Left lung (tissue), 4 donors: ENCODE measurements at regions not wholly inside any gene's neighbourhood (a gene's known extent, or its start where the extent isn't known, plus 50 kb on each side); places are given as distances from the start of the nearest gene placed in this dataset.

ENCODE experiments used
- ATAC-seq: fragments of 200-7000 bp; cut with Tn5 transposase; one replicate; pipeline ENCODE4 v1.9.1; 2020; ENCODE audit warnings: moderate library complexity
- DNase-seq, 4 donors: peaks; one replicate each; pipeline ENCODE4 v3.0.0-alpha.2; 2013 to 2020
- H3K27ac ChIP-seq, 2 donors: fragments of 200-600 bp; sonication (generic) in 1 of 2; one replicate each; pipeline versions ENCODE4 v1.5.0 to v1.8.0; 2020 to 2021
- H3K27me3 ChIP-seq, 2 donors: fragments of 200-600 bp; sonication (generic) in 1 of 2; one replicate each; pipeline versions ENCODE4 v1.5.0 to v1.8.0; 2020 to 2021
- H3K36me3 ChIP-seq, 2 donors: fragments of 200-600 bp; sonication (generic) in 1 of 2; one replicate each; pipeline versions ENCODE4 v1.5.0 to v1.8.0; 2020 to 2021
- H3K4me1 ChIP-seq, 2 donors: fragments of 200-600 bp; one replicate each; pipeline ENCODE4 v1.8.0; 2021
- H3K4me3 ChIP-seq, 2 donors: fragments of 200-600 bp; sonication (generic) in 1 of 2; one replicate each; pipeline versions ENCODE4 v1.5.0 to v1.8.0; 2020 to 2021; ENCODE audit warnings: mild to moderate bottlenecking in 1 of 2
- H3K9me3 ChIP-seq, 2 donors: fragments of 200-600 bp; sonication (generic) in 1 of 2; one replicate each; pipeline versions ENCODE4 v1.5.0 to v1.8.0; 2020 to 2021
- intact Hi-C, 2 donors: fragments of 100-400 bp; cut with DNase I; formaldehyde crosslinking; loops; one replicate each; pipeline versions ENCODE4 v1.11.2 to v1.14.2; 2022
- TF ChIP-seq, protein P1 (sequence below), 2 donors: fragments of 200-600 bp; sonication (generic) in 1 of 2; IDR thresholded peaks; one replicate each; pipeline versions ENCODE4 v1.5.0 to v1.8.0; 2021; ENCODE audit warnings: antibody characterized with exemption in 2 of 2
- donor health status: DM: no; HTN: yes; CAD: no.
- donor health status: DM: no; HTN: no; CAD: no.

GRCh38 chr2:100200985-100201384 is 58.6 kb upstream of the AFF3 start:
- Histone ChIP-seq H3K9me3 (no peaks in the 10 kb centered on the region), H3K27me3 (no peaks in the 10 kb centered on the region), H3K36me3 (no peaks in the 10 kb centered on the region), H3K4me3 (no peak overlapping the region), H3K27ac (no peak overlapping the region), H3K4me1 (peaks cover 15 to 23% of the 10 kb centered on the region in 2 donors)
- ATAC-seq: no peak
- TF ChIP-seq, protein P1, sequence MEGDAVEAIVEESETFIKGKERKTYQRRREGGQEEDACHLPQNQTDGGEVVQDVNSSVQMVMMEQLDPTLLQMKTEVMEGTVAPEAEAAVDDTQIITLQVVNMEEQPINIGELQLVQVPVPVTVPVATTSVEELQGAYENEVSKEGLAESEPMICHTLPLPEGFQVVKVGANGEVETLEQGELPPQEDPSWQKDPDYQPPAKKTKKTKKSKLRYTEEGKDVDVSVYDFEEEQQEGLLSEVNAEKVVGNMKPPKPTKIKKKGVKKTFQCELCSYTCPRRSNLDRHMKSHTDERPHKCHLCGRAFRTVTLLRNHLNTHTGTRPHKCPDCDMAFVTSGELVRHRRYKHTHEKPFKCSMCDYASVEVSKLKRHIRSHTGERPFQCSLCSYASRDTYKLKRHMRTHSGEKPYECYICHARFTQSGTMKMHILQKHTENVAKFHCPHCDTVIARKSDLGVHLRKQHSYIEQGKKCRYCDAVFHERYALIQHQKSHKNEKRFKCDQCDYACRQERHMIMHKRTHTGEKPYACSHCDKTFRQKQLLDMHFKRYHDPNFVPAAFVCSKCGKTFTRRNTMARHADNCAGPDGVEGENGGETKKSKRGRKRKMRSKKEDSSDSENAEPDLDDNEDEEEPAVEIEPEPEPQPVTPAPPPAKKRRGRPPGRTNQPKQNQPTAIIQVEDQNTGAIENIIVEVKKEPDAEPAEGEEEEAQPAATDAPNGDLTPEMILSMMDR (IDR thresholded peaks at IDR 0.05): no peak
- no peak for DNase-seq
- intact Hi-C loops: no loop called here

DNA sequence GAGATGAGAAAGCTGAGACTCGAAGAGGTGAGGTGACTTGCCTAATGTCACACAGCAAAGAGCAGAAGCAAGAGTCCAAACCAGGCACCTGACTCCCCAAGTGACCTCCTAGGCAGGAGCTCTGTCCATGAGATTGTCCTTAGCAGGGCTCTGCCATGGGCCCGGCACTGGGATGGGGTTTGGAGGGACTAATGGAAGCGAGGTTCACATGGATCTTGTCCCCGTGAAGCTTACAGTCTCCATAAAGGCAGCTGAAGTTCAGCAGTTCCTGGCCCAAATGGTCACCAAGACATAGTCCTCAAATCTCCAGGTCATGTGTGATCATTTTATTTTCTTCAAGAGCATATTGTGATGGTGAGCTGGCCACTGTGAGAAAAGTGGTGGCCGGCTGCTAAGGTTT is 57.0 kb upstream of the AFF3 start:
- Histone ChIP-seq H3K4me1 (peaks cover 15 to 28% of the 10 kb centered on the region in 2 donors), H3K27ac (no peak overlapping the region), H3K27me3 (no peaks in the 10 kb centered on the region), H3K36me3 (no peaks in the 10 kb centered on the region), H3K9me3 (no peaks in the 10 kb centered on the region), H3K4me3 (no peak overlapping the region)
- intact Hi-C loops: no loop called here
- TF ChIP-seq, protein P1 (IDR thresholded peaks at IDR 0.05): no peak
- no peak for DNase-seq
- ATAC-seq: no peak

GRCh38 chr2:100198461-100199230 is 56.3 kb upstream of the AFF3 start:
- Histone ChIP-seq H3K27ac (peak overlapping the region; percentile 68 to 79), H3K4me1 (peaks cover 15 to 35% of the 10 kb centered on the region in 2 donors), H3K36me3 (no peaks in the 10 kb centered on the region), H3K9me3 (no peaks in the 10 kb centered on the region), H3K4me3 (no peak overlapping the region), H3K27me3 (no peaks in the 10 kb centered on the region)
- ATAC-seq (peak; percentile 8), DNase-seq (no peak)
- intact Hi-C loops: no loop called here
- TF ChIP-seq, protein P1 (IDR thresholded peaks at IDR 0.05): no peak

GRCh38 chr2:100197631-100198153 is 55.3 kb upstream of the AFF3 start:
- Histone ChIP-seq H3K27ac (peak overlapping the region; percentile 68 to 79), H3K36me3 (no peaks in the 10 kb centered on the region), H3K4me1 (peaks cover 15 to 43% of the 10 kb centered on the region in 2 donors), H3K9me3 (no peaks in the 10 kb centered on the region), H3K4me3 (no peak overlapping the region), H3K27me3 (no peaks in the 10 kb centered on the region)
- ATAC-seq (peak; percentile 80), DNase-seq (peak in 3 of 4 donors; percentile 71 to 88 (median 74))
- intact Hi-C loops: no loop called here
- TF ChIP-seq, protein P1 (IDR thresholded peaks at IDR 0.05): no peak

- Histone ChIP-seq H3K27ac (peak overlapping the region; percentile 68 to 79), H3K27me3 (no peaks in the 10 kb centered on the region), H3K4me1 (peaks cover 15 to 47% of the 10 kb centered on the region in 2 donors), H3K36me3 (no peaks in the 10 kb centered on the region), H3K9me3 (no peaks in the 10 kb centered on the region), H3K4me3 (no peak overlapping the region)
- ATAC-seq (no peak), DNase-seq (no peak)
- TF ChIP-seq, protein P1 (IDR thresholded peaks at IDR 0.05): no peak
- intact Hi-C loops: no loop called here
These were observed 54.5 kb upstream of the AFF3 start for GRCh38 chr2:100196786-100197494.
